Ascending aorta (tissue), 2 donors: ENCODE measurements at regions not wholly inside any gene's neighbourhood (a gene's known extent, or its start where the extent isn't known, plus 50 kb on each side); places are given as distances from the start of the nearest gene placed in this dataset.

ENCODE experiments used
- DNase-seq, 2 donors: peaks; one replicate each; pipeline ENCODE4 v3.0.0-alpha.2; 2019; ENCODE audit warnings: low spot score in 2 of 2
- H3K27ac ChIP-seq, 2 donors: fragments of 200-600 bp; sonication (generic); one replicate each; pipeline ENCODE4 v1.5.1; 2016 to 2017; ENCODE audit warnings: mild to moderate bottlenecking in 1 of 2
- H3K27me3 ChIP-seq: fragments of 200-600 bp; sonication (generic); one replicate; pipeline ENCODE4 v1.5.1; 2017
- H3K36me3 ChIP-seq, 2 donors: fragments of 200-600 bp; sonication (generic); one replicate each; pipeline ENCODE4 v1.5.1; 2016
- H3K4me1 ChIP-seq, 2 donors: fragments of 200-600 bp; sonication (generic); one replicate each; pipeline ENCODE4 v1.5.1; 2016 to 2017; ENCODE audit warnings: mild to moderate bottlenecking in 1 of 2
- H3K4me3 ChIP-seq, 2 donors: fragments of 200-600 bp; sonication (generic); one replicate each; pipeline ENCODE4 v1.5.1; 2016 to 2017; ENCODE audit warnings: mild to moderate bottlenecking in 1 of 2
- H3K9me3 ChIP-seq, 2 donors: fragments of 200-600 bp; sonication (generic); one replicate each; pipeline ENCODE4 v1.5.1; 2016
- CTCF ChIP-seq, 3 experiments: fragments of 200-600 bp in 2 of 3; fragments of 450-650 bp in 1 of 3; sonication (generic) in 2 of 3; IDR thresholded peaks; one replicate each; pipeline ENCODE4 v1.5.1; 2016 to 2019; ENCODE audit warnings: antibody characterized with exemption in 3 of 3, mild to moderate bottlenecking in 1 of 3, moderate library complexity in 1 of 3
- intact Hi-C: fragments of 100-400 bp; cut with DNase I; formaldehyde crosslinking; loops from one replicate; pipeline ENCODE4 v1.15.1; 2023

- no peak overlapping the region for H3K4me3 ChIP-seq
- H3K27me3 ChIP-seq: no peaks in the 10 kb centered on the region
- no peaks in the 10 kb centered on the region for H3K36me3 ChIP-seq
- no peak for TF ChIP-seq CTCF (IDR thresholded peaks at IDR 0.05)
- intact Hi-C loops: no loop called here
- no peaks in the 10 kb centered on the region for H3K4me1 ChIP-seq
- no peak overlapping the region for H3K27ac ChIP-seq
- DNase-seq: no peak
- H3K9me3 ChIP-seq: no peaks in the 10 kb centered on the region
These were observed 286.2 kb downstream of the ARL6IP6 start for GRCh38 chr2:153004627-153005026.

GRCh38 chr2:152974146-152974545 lies 255.7 kb downstream of the ARL6IP6 start:
- no peaks in the 10 kb centered on the region for H3K27me3 ChIP-seq
- H3K4me1 ChIP-seq: no peaks in the 10 kb centered on the region
- DNase-seq: no peak
- H3K4me3 ChIP-seq: no peak overlapping the region
- intact Hi-C loops: no loop called here
- TF ChIP-seq CTCF (IDR thresholded peaks at IDR 0.05): no peak
- H3K27ac ChIP-seq: no peak overlapping the region
- no peaks in the 10 kb centered on the region for H3K9me3 ChIP-seq
- no peaks in the 10 kb centered on the region for H3K36me3 ChIP-seq

- Histone ChIP-seq H3K4me3 (no peak overlapping the region), H3K9me3 (no peaks in the 10 kb centered on the region), H3K27ac (no peak overlapping the region), H3K27me3 (no peaks in the 10 kb centered on the region), H3K4me1 (no peaks in the 10 kb centered on the region), H3K36me3 (no peaks in the 10 kb centered on the region)
- no peak for DNase-seq
- intact Hi-C loops: no loop called here
- TF ChIP-seq CTCF (IDR thresholded peaks at IDR 0.05): no peak
These were observed 253.3 kb downstream of the ARL6IP6 start for GRCh38 chr2:152971685-152972084.

- TF ChIP-seq CTCF (IDR thresholded peaks at IDR 0.05): no peak
- no peak overlapping the region for H3K27ac ChIP-seq
These were observed 244.0 kb downstream of the ARL6IP6 start for GRCh38 chr2:152962446-152962845.

GRCh38 chr2:152961351-152961750 lies 242.9 kb downstream of the ARL6IP6 start:
- no peaks in the 10 kb centered on the region for H3K4me1 ChIP-seq
- intact Hi-C loops: no loop called here
- H3K9me3 ChIP-seq: no peaks in the 10 kb centered on the region
- H3K27ac ChIP-seq: no peak overlapping the region
- no peak overlapping the region for H3K4me3 ChIP-seq
- DNase-seq: no peak
- H3K36me3 ChIP-seq: no peaks in the 10 kb centered on the region
- H3K27me3 ChIP-seq: no peaks in the 10 kb centered on the region
- TF ChIP-seq CTCF (IDR thresholded peaks at IDR 0.05): no peak

More at GRCh38 chr2:152962446-152962845, 244.0 kb downstream of the ARL6IP6 start:
- H3K9me3 ChIP-seq: no peaks in the 10 kb centered on the region
- intact Hi-C loops: no loop called here
- no peaks in the 10 kb centered on the region for H3K27me3 ChIP-seq
- H3K36me3 ChIP-seq: no peaks in the 10 kb centered on the region
- H3K4me3 ChIP-seq: no peak overlapping the region
- DNase-seq: no peak
- H3K4me1 ChIP-seq: no peaks in the 10 kb centered on the region

- DNase-seq: no peak
- Histone ChIP-seq H3K4me1 (no peaks in the 10 kb centered on the region), H3K9me3 (no peaks in the 10 kb centered on the region), H3K27me3 (no peaks in the 10 kb centered on the region), H3K4me3 (no peak overlapping the region), H3K27ac (no peak overlapping the region), H3K36me3 (no peaks in the 10 kb centered on the region)
- intact Hi-C loops: no loop called here
- TF ChIP-seq CTCF (IDR thresholded peaks at IDR 0.05): no peak
These were observed 231.7 kb downstream of the ARL6IP6 start for GRCh38 chr2:152950126-152950525.
